Coronary artery (tissue), 2 donors: ENCODE measurements at regions not wholly inside any gene's neighbourhood (a gene's known extent, or its start where the extent isn't known, plus 50 kb on each side); places are given as distances from the start of the nearest gene placed in this dataset.

Experiments used
- DNase-seq: peaks from one replicate; pipeline ENCODE4 v3.0.0-alpha.2; 2017; ENCODE audit warnings: low spot score
- H3K27ac ChIP-seq, 2 donors: fragments of 200-600 bp; sonication (generic); one replicate each; pipeline ENCODE4 v1.5.1; 2016 to 2019
- H3K4me3 ChIP-seq: fragments of 200-600 bp; sonication (generic); 2 replicates; pipeline ENCODE4 v1.5.1; 2016; ENCODE audit warnings: mild to moderate bottlenecking, moderate library complexity
- TF ChIP-seq, protein P1 (sequence below): fragments of 200-600 bp; sonication (generic); IDR thresholded peaks from one replicate; pipeline ENCODE4 v1.5.1; 2019; ENCODE audit warnings: antibody characterized with exemption

DNA sequence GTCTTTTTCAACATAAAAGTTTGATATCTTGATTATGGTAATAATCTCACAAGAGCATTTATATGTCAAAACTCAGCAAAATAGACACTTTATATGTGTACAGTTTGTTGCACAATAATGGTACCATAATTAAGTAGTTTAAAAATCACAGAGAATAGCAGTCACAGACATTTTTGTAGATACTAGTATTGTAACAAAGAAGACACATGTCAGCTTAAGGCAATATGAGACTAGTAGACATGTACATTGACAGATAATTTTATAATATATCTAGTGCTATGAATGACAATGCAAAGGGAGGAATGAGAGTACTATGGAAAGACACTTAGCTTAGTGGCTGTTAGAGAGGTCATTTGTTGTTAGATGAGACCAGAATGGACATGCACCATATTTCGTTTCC is 1490.6 kb upstream of the CDH6 start:
- no peak for DNase-seq
- TF ChIP-seq, protein P1, sequence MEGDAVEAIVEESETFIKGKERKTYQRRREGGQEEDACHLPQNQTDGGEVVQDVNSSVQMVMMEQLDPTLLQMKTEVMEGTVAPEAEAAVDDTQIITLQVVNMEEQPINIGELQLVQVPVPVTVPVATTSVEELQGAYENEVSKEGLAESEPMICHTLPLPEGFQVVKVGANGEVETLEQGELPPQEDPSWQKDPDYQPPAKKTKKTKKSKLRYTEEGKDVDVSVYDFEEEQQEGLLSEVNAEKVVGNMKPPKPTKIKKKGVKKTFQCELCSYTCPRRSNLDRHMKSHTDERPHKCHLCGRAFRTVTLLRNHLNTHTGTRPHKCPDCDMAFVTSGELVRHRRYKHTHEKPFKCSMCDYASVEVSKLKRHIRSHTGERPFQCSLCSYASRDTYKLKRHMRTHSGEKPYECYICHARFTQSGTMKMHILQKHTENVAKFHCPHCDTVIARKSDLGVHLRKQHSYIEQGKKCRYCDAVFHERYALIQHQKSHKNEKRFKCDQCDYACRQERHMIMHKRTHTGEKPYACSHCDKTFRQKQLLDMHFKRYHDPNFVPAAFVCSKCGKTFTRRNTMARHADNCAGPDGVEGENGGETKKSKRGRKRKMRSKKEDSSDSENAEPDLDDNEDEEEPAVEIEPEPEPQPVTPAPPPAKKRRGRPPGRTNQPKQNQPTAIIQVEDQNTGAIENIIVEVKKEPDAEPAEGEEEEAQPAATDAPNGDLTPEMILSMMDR = no peak
- Histone ChIP-seq H3K27ac (no peak overlapping the region), H3K4me3 (no peak overlapping the region)

DNA sequence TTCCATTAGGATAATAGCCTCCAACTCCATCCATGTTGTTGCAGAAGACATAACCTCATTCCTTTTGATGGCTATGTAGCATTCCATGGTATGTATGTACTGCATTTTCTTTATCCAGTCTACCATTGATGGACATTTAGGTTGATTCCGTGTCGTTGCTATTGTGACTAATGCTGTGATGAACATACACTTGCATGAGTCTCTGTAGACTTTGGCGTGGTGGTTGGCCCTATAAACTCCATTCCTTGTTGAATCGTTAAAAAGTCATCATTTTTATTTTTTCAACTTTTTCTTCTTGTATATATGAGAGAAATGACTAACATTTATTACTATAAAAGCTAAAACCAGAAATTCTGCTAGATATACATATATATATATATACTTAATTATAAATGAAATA is 1491.9 kb upstream of the CDH6 start:
- DNase-seq = no peak
- TF ChIP-seq, protein P1 = no peak
- Histone ChIP-seq H3K27ac (no peak overlapping the region), H3K4me3 (no peak overlapping the region)

DNA sequence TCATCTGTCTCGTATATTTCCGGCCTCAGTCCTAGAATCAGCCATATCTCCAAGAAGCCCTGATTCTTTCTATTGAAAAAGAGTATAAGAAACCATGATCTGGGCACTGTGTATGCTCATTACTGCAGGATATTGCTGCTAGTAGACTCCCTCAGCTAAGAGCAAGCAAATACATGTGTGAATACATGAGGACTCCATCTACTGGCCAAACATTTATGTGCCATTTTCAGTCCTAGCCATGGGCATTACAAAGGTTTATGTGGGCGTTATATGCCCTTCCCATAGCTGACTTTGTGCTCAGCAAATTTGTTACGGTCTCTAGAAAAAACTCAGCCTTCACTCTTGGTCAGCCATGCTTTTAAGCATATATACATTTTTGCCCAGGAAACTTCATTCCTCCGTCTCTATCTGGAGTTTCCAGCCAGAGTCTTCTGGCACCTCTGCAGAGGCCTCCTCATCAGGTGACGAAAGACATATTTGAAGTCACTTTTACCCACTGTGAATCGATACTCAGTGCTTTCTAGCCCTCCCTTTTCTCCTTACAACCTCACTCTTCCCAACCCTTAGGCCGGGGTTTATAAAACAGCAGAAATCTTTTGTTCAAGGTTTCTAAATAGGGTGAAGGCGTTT is 1495.6 kb upstream of the CDH6 start:
- Histone ChIP-seq H3K27ac (no peak overlapping the region), H3K4me3 (no peak overlapping the region)
- no peak for DNase-seq
- TF ChIP-seq, protein P1 = no peak

DNA sequence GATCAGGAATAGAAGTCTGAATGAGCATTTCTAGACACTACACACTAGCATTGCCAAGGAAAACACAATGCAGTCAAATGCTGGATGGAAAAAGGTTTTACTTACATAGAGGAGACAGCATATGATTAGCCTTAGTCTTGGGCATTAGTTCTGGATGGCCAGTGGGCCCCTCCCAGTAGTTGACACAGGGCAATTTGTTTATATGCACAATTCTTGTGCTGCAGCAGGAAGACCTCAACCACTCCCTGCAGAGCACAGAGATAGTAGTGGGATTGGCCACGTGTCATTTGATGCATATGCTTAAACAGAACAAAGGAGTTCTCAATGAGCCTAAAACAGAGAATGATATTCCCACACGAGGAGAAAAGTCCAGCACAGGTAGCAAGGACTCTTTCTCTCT is 1496.2 kb upstream of the CDH6 start:
- TF ChIP-seq, protein P1 = no peak
- H3K27ac ChIP-seq = no peak overlapping the region
- H3K4me3 ChIP-seq = no peak overlapping the region
- DNase-seq = no peak

DNA sequence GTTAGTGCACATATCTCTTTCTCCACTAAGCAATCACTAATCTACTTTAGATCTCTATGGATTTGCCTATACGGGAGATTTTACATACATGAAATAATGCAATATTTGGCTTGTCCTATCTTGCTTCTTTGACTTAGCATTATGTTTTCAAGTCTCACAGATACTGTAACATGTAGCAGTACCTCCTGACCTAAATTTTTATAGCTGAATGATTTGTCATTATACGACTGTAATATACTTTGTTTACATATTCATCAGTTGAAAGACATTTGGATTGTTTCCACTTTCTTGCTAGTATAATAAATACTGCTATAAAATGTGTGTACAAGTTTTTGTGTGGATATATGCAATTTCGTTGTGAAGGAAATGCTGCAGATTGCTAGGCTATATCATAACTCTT is 1520.8 kb upstream of the CDH6 start:
- DNase-seq = no peak
- no peak overlapping the region for H3K27ac ChIP-seq
- H3K4me3 ChIP-seq = no peak overlapping the region
- TF ChIP-seq, protein P1 = no peak

DNA sequence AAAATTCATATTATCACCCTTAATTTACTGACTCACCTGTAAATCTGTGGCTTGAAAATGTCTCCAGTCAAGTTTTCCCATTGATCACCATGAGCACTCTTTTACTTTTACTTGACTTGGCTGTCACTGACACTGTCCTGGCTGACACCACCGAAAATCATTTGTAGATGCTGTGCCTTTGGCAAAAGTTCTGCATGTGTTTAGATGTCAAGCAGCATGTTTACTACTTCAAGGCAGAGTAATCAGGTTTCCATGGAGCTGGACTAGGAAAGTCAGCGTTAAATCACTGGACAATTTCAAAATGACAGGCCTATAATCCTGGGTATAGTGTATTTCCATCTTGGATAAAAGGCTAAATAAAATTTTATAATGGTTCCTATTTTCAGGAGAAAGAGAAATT is 1530.6 kb upstream of the CDH6 start:
- Histone ChIP-seq H3K27ac (no peak overlapping the region), H3K4me3 (no peak overlapping the region)
- TF ChIP-seq, protein P1 = no peak
- DNase-seq = no peak

DNA sequence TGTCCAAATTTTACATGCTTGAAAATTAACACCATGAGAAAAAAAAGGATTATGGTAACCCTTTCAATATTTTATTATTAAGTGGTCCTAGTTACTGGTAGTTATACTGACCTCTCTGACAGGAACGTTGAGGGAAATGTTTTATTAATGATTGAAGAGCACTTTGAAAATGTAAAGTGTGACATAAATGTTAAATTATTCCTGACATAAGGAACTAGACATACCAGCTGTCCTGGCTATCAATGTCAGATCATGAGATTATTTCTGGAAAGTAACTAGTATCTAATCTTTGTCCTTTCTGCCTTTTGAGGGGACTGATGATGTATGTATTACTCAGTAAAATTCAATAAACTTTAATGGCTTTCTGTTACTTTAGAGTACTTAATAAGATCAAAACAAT is 1538.5 kb upstream of the CDH6 start:
- Histone ChIP-seq H3K4me3 (no peak overlapping the region), H3K27ac (no peak overlapping the region)
- DNase-seq = no peak
- TF ChIP-seq, protein P1 = no peak
